AG04449 (cell line): ENCODE measurements at regions not wholly inside any gene's neighbourhood (a gene's known extent, or its start where the extent isn't known, plus 50 kb on each side); places are given as distances from the start of the nearest gene placed in this dataset.

Experiments used
- CTCF ChIA-PET: fragments of 350-600 bp; formaldehyde crosslinking; extraction: SDS; loops from one replicate; lab custom pipeline; 2021; ENCODE audit warnings: antibody characterized with exemption; lab: Yijun Ruan, JAX
- POLR2A ChIA-PET: fragments of 400-600, 350-600 bp; formaldehyde crosslinking; extraction: SDS; loops from one replicate; lab custom pipeline; 2020; ENCODE audit warnings: antibody characterized with exemption, inconsistent platforms; lab: Yijun Ruan, JAX
- DNase-seq: peaks from one replicate; pipeline ENCODE4 v3.0.0-alpha.2; 2010; ENCODE audit warnings: low read depth, low spot score
- H3K4me3 ChIP-seq: 2 replicates; pipeline ENCODE4 v1.5.1; 2011; ENCODE audit warnings: low read depth, mild to moderate bottlenecking, control low read depth, low read length
- TF ChIP-seq, protein P1 (sequence below): IDR thresholded peaks from one replicate; pipeline ENCODE4 v1.5.1; 2011; ENCODE audit warnings: mild to moderate bottlenecking, moderate library complexity, low read length, control low read depth, inconsistent platforms; ENCODE audit not compliant: insufficient read depth; ENCODE audit errors: missing control alignments

GRCh38 chr6:14831070-14831469 is 414.8 kb upstream of the JARID2 start:
- ChIA-PET POLR2A (no interaction called here), CTCF (no interaction called here)
- DNase-seq, result no peak
- TF ChIP-seq, protein P1, sequence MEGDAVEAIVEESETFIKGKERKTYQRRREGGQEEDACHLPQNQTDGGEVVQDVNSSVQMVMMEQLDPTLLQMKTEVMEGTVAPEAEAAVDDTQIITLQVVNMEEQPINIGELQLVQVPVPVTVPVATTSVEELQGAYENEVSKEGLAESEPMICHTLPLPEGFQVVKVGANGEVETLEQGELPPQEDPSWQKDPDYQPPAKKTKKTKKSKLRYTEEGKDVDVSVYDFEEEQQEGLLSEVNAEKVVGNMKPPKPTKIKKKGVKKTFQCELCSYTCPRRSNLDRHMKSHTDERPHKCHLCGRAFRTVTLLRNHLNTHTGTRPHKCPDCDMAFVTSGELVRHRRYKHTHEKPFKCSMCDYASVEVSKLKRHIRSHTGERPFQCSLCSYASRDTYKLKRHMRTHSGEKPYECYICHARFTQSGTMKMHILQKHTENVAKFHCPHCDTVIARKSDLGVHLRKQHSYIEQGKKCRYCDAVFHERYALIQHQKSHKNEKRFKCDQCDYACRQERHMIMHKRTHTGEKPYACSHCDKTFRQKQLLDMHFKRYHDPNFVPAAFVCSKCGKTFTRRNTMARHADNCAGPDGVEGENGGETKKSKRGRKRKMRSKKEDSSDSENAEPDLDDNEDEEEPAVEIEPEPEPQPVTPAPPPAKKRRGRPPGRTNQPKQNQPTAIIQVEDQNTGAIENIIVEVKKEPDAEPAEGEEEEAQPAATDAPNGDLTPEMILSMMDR, result no peak
- no peak overlapping the region for H3K4me3 ChIP-seq

DNA sequence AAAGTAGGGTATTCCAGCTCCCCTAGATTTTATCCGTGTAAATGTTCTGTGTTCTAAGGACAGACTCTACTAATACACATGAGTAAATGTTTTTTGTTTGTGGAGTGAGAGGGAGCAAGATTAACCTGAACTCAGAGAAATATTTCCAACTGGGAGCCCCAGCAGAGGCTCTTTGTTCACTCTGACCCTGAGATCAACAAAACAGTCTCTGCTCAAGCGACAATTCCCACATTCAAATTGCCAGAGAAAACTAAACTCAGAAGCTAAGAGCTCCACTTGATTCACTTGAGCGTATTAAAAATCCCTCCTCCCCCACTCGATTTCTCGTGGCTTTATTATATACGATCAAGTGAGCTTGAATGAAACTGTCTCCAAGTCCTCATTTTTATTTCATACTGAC is 413.9 kb upstream of the JARID2 start:
- no peak for DNase-seq
- H3K4me3 ChIP-seq, result no peak overlapping the region
- CTCF ChIA-PET, result no interaction called here
- POLR2A ChIA-PET, result interaction anchor here (0.7 kb wide), 1 partner anchor 648 kb away, joined by 3 read pairs; no protein-coding TSS in a partner anchor
- TF ChIP-seq, protein P1, result no peak

DNA sequence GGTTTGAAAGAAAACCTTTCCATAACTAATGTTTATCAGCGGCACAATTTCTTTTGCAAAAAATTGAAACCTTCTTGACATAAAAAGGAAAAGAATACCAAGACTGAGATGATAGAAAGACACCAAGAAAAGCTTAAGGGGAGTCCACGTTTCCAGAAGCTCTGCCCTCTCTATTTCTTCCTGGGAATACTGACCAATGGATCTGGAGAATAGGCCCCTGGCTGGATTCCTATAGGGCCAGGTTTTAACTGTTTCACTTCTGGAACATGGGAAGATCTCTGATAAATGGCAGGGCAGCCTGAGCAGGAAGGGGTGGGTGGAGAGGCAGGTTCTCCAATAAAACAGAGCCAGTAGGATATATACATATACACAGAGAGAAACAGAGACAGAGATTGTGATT is 413.4 kb upstream of the JARID2 start:
- POLR2A ChIA-PET, result interaction anchor here (0.7 kb wide), 1 partner anchor 649 kb away, joined by 3 read pairs; no protein-coding TSS in a partner anchor
- CTCF ChIA-PET, result no interaction called here

GRCh38 chr6:14834851-14835530 is 410.9 kb upstream of the JARID2 start:
- TF ChIP-seq, protein P1, result no peak
- ChIA-PET POLR2A (no interaction called here), CTCF (no interaction called here)
- H3K4me3 ChIP-seq, result no peak overlapping the region
- no peak for DNase-seq

More for the DNA sequence above, 413.4 kb upstream of the JARID2 start:
- TF ChIP-seq, protein P1, result no peak
- no peak for DNase-seq
- H3K4me3 ChIP-seq, result no peak overlapping the region

DNA sequence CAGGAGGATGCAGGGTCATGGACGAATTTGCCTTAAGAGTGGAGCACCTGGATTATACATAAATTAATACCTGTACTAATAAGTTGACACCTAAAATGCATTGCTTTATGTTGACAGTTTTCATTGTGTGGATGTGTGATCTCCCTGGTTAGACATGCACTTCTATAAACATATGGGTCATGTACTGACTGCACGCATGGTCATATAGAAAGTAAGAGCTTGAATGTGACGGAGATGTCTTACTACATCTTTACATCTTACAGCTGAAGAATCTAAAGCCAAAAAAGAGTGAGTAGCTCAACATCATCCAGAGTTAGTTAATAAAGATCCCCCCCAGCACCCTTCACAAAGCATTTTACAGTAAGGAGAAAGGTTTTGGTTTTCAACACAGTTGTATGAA is 408.4 kb upstream of the JARID2 start:
- H3K4me3 ChIP-seq, result no peak overlapping the region
- POLR2A ChIA-PET, result no interaction called here
- TF ChIP-seq, protein P1, result no peak
- no peak for DNase-seq
- CTCF ChIA-PET, result no interaction called here

GRCh38 chr6:14838133-14838583 is 407.7 kb upstream of the JARID2 start:
- DNase-seq, result no peak
- no peak overlapping the region for H3K4me3 ChIP-seq
- POLR2A ChIA-PET, result no interaction called here
- TF ChIP-seq, protein P1, result no peak
- CTCF ChIA-PET, result no interaction called here
